ENCODE measurements at regions not wholly inside any gene's neighbourhood (a gene's known extent, or its start where the extent isn't known, plus 50 kb on each side); places are given as distances from the start of the nearest gene placed in this dataset.

- TF ChIP-seq POLR2A (IDR thresholded peaks at IDR 0.05), result no peak
- TF ChIP-seq CTCF (IDR thresholded peaks at IDR 0.05), result no peak
These were observed 1873.4 kb downstream of the LRRC4C start for GRCh38 chr11:39586036-39586435.
